ENCODE measurements at regions not wholly inside any gene's neighbourhood (a gene's known extent, or its start where the extent isn't known, plus 50 kb on each side); places are given as distances from the start of the nearest gene placed in this dataset.

- TF ChIP-seq POLR2AphosphoS5 (IDR thresholded peaks at IDR 0.05; ENCODE audit: insufficient read depth, low read depth, low read length) = no peak
- TF ChIP-seq CTCF (IDR thresholded peaks at IDR 0.05; ENCODE audit: extremely low read depth in 1 of 2, insufficient read depth in 1 of 2, low read depth in 1 of 2, low read length in 2 of 2) = no peak
- TF ChIP-seq MAX (IDR thresholded peaks at IDR 0.05; ENCODE audit: insufficient read depth, insufficient read length) = no peak
- TF ChIP-seq EZH2 (IDR thresholded peaks at IDR 0.05; ENCODE audit: borderline replicate concordance, low read depth, low read length, severe bottlenecking) = no peak
- no peak for TF ChIP-seq POLR2A (IDR thresholded peaks at IDR 0.05; ENCODE audit: low read depth, low read length)
- TF ChIP-seq JUN (IDR thresholded peaks at IDR 0.05; ENCODE audit: borderline replicate concordance, insufficient read depth, insufficient read length, low read depth) = no peak
- TF ChIP-seq MYC (IDR thresholded peaks at IDR 0.05; ENCODE audit: low read depth, low read length) = no peak
- TF ChIP-seq FOS (IDR thresholded peaks at IDR 0.05; ENCODE audit: borderline replicate concordance, insufficient read depth, low read length) = no peak
- no peak for TF ChIP-seq GATA2 (IDR thresholded peaks at IDR 0.05; ENCODE audit: insufficient read depth, insufficient read length, low read depth, low read length)
These were observed 152.4 kb downstream of the BRMS1L start for GRCh38 chr14:35978561-35978960.

All from endothelial cell of umbilical vein (primary cell).